Psoas muscle (tissue), 7 donors: ENCODE measurements at regions not wholly inside any gene's neighbourhood (a gene's known extent, or its start where the extent isn't known, plus 50 kb on each side); places are given as distances from the start of the nearest gene placed in this dataset.

ENCODE experiments used
- ATAC-seq, 4 donors: fragments of 200-7000 bp; cut with Tn5 transposase; one replicate each; pipeline ENCODE4 v1.9.1; 2020; ENCODE audit warnings: moderate library complexity in 3 of 4, mild to moderate bottlenecking in 2 of 4
- DNase-seq, 2 donors: peaks; one replicate each; pipeline ENCODE4 v3.0.0-alpha.2; 2020
- H3K27ac ChIP-seq: fragments of 200-600 bp; one replicate; pipeline ENCODE4 v1.8.0; 2022
- H3K27me3 ChIP-seq, 3 donors: fragments of 200-600 bp in 1 of 3; one replicate each; pipeline versions ENCODE4 v1.6.1 to v1.8.0; 2013 to 2022; ENCODE audit warnings: low read length in 2 of 3, mild to moderate bottlenecking in 2 of 3, moderate library complexity in 1 of 3; ENCODE audit not compliant: insufficient read depth in 3 of 3
- H3K36me3 ChIP-seq, 2 donors: fragments of 200-600 bp in 1 of 2; one replicate each; pipeline versions ENCODE4 v1.6.1 to v1.8.0; 2013 to 2022; ENCODE audit warnings: low read depth in 1 of 2, mild to moderate bottlenecking in 1 of 2, moderate library complexity in 1 of 2; ENCODE audit not compliant: insufficient read depth in 1 of 2
- H3K4me1 ChIP-seq: fragments of 200-600 bp; one replicate; pipeline ENCODE4 v1.8.0; 2022
- H3K4me3 ChIP-seq: fragments of 200-600 bp; one replicate; pipeline ENCODE4 v1.8.0; 2022; ENCODE audit warnings: mild to moderate bottlenecking
- H3K9me3 ChIP-seq: fragments of 200-600 bp; one replicate; pipeline ENCODE4 v1.8.0; 2022
- CTCF ChIP-seq: fragments of 200-600 bp; IDR thresholded peaks from one replicate; pipeline ENCODE4 v1.8.0; 2022; ENCODE audit warnings: antibody characterized with exemption
- WGBS, 3 donors: extraction: QIAGEN DNeasy Blood & Tissue Kit; methylation state at CpG; one replicate each; pipeline versions ENCODE4 v1.1.6 to v1.1.7; 2013; 5-methylcytosine and 5-hydroxymethylcytosine counted together
- intact Hi-C, 2 donors: fragments of 100-400 bp; cut with DNase I; formaldehyde crosslinking; loops; one replicate each; pipeline versions ENCODE4 v1.11.0 to v1.14.2; 2022
- donor health status: healthy with polysubstance abuse.
- donor health status: DM: no; HTN: no; CAD: no; lungs with moderate emphysema.
- donor health status: Bipolar disorder and iron deficiency.
- donor health status: healthy.
- donor health status: DM: yes; HTN: yes; CAD: no.
- donor health status: DM: no; HTN: no; CAD: no.
- donor health status: DM: yes; HTN: yes; CAD: no.

- no peak overlapping the region for H3K27ac ChIP-seq
- no peaks in the 10 kb centered on the region for H3K36me3 ChIP-seq
- no peak for DNase-seq
- no peak for ATAC-seq
- H3K9me3 ChIP-seq, result no peaks in the 10 kb centered on the region
- H3K27me3 ChIP-seq, result no peaks in the 10 kb centered on the region
- H3K4me1 ChIP-seq, result no peaks in the 10 kb centered on the region
- WGBS, 3 donors, result 91 to 97% (median 91%) methylated on average over 5 of the region's 5 CpGs
- no peak for TF ChIP-seq CTCF
- H3K4me3 ChIP-seq, result no peak overlapping the region
- intact Hi-C loops, result no loop called here
Observed at GRCh38 chr1:81023187-81023724, 777.5 kb upstream of the ADGRL2 start.

GRCh38 chr1:81021134-81021533 lies 779.6 kb upstream of the ADGRL2 start:
- ATAC-seq (no peak), DNase-seq (no peak)
- H3K27me3 ChIP-seq, result no peaks in the 10 kb centered on the region
- TF ChIP-seq CTCF, result no peak
- no peak overlapping the region for H3K4me3 ChIP-seq
- WGBS, 3 donors, result 63 to 83% (median 69%) methylated on average over 1 of the region's 1 CpG
- no peak overlapping the region for H3K27ac ChIP-seq
- intact Hi-C loops, result no loop called here
- H3K36me3 ChIP-seq, result no peaks in the 10 kb centered on the region
- H3K9me3 ChIP-seq, result no peaks in the 10 kb centered on the region
- H3K4me1 ChIP-seq, result no peaks in the 10 kb centered on the region

GRCh38 chr1:81020506-81020905 lies 780.2 kb upstream of the ADGRL2 start:
- no peak overlapping the region for H3K4me3 ChIP-seq
- H3K9me3 ChIP-seq, result no peaks in the 10 kb centered on the region
- intact Hi-C loops, result no loop called here
- H3K27ac ChIP-seq, result no peak overlapping the region
- DNase-seq (no peak), ATAC-seq (no peak)
- no peaks in the 10 kb centered on the region for H3K4me1 ChIP-seq
- no peak for TF ChIP-seq CTCF
- H3K27me3 ChIP-seq, result no peaks in the 10 kb centered on the region
- H3K36me3 ChIP-seq, result no peaks in the 10 kb centered on the region
- WGBS, 3 donors, result 61 to 79% (median 76%) methylated on average over 1 of the region's 1 CpG

- no peak for ATAC-seq
- 66 to 75% (median 66%) methylated on average over 3 of the region's 3 CpGs for WGBS, 3 donors
- DNase-seq, result no peak
- H3K9me3 ChIP-seq, result no peaks in the 10 kb centered on the region
- no peaks in the 10 kb centered on the region for H3K27me3 ChIP-seq
- no peaks in the 10 kb centered on the region for H3K36me3 ChIP-seq
- H3K27ac ChIP-seq, result no peak overlapping the region
- H3K4me1 ChIP-seq, result no peaks in the 10 kb centered on the region
- no peak overlapping the region for H3K4me3 ChIP-seq
- intact Hi-C loops, result no loop called here
- TF ChIP-seq CTCF, result no peak
Observed at GRCh38 chr1:81010126-81010525, 790.6 kb upstream of the ADGRL2 start.

- H3K9me3 ChIP-seq, result no peaks in the 10 kb centered on the region
- DNase-seq (no peak), ATAC-seq (no peak)
- no peaks in the 10 kb centered on the region for H3K36me3 ChIP-seq
- no peaks in the 10 kb centered on the region for H3K27me3 ChIP-seq
- intact Hi-C loops, result no loop called here
- 54 to 59% (median 55%) methylated on average over 2 of the region's 2 CpGs for WGBS, 3 donors
- H3K4me1 ChIP-seq, result no peaks in the 10 kb centered on the region
- no peak for TF ChIP-seq CTCF
- no peak overlapping the region for H3K4me3 ChIP-seq
- no peak overlapping the region for H3K27ac ChIP-seq
Observed at GRCh38 chr1:81008293-81008692, 792.4 kb upstream of the ADGRL2 start.
